ENCODE measurements at regions not wholly inside any gene's neighbourhood (a gene's known extent, or its start where the extent isn't known, plus 50 kb on each side); places are given as distances from the start of the nearest gene placed in this dataset.
"Not testable (repeated sequence)": the region's sequence is repeated elsewhere in the genome, so short reads cannot be mapped to it uniquely, and the experiment has no call there.

DNA sequence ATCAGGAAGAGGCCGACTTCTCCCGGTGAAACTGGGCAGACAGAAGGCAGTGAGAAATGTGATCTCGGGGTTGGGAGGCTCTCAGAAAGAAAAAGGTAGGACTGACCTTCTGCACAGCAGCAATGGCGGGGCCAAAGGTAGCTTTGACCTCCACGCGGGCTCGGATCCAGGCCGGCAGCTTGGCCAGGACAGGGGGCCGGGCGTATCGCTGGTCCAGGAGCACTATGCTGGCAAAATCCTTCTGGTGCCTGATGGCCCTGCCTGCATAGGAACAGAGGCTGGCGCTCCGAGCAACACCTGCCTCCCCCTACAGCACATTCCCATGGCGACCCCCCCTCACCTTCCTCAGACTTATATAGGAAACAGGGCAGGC is 189.1 kb downstream of the KLRB1 start:
- TF ChIP-seq, protein P1, sequence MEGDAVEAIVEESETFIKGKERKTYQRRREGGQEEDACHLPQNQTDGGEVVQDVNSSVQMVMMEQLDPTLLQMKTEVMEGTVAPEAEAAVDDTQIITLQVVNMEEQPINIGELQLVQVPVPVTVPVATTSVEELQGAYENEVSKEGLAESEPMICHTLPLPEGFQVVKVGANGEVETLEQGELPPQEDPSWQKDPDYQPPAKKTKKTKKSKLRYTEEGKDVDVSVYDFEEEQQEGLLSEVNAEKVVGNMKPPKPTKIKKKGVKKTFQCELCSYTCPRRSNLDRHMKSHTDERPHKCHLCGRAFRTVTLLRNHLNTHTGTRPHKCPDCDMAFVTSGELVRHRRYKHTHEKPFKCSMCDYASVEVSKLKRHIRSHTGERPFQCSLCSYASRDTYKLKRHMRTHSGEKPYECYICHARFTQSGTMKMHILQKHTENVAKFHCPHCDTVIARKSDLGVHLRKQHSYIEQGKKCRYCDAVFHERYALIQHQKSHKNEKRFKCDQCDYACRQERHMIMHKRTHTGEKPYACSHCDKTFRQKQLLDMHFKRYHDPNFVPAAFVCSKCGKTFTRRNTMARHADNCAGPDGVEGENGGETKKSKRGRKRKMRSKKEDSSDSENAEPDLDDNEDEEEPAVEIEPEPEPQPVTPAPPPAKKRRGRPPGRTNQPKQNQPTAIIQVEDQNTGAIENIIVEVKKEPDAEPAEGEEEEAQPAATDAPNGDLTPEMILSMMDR (IDR thresholded peaks at IDR 0.05), result not testable (repeated sequence)
- not testable (repeated sequence) for TF ChIP-seq POLR2A (IDR thresholded peaks at IDR 0.05)
